ENCODE measurements at regions not wholly inside any gene's neighbourhood (a gene's known extent, or its start where the extent isn't known, plus 50 kb on each side); places are given as distances from the start of the nearest gene placed in this dataset.

DNA sequence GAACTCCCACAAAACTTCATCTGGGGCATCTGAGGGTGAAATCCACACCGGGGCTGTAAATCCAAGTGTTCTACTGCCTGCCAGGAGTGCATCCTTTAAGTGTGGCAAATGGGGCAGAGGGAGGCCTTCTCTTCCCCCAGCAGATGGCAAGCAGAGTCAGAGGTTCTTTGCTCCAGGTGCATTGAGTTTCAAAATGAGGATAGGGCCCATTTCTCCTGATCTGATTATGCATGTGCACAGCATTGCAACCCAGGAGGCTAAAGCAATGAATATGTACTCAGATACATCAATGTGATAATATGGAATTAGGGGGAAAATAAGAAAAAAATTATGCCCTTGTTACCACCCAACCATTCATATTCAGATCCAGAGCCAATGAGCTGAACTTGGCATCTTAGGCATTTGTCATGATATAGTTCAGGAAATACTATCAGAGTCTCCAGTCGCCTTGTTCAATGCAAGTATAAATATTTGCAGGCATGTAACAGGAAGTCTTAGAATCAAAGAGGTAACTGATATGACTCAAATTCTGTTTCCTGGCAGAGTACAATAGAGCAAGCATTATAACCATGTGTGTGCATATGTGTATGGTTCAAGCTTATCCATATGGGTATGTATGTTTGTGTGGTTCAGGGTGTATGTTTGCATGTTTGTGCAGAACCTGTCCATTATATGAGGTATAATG, 473.8 kb upstream of the PKN2 start:
- TF ChIP-seq, protein P1, sequence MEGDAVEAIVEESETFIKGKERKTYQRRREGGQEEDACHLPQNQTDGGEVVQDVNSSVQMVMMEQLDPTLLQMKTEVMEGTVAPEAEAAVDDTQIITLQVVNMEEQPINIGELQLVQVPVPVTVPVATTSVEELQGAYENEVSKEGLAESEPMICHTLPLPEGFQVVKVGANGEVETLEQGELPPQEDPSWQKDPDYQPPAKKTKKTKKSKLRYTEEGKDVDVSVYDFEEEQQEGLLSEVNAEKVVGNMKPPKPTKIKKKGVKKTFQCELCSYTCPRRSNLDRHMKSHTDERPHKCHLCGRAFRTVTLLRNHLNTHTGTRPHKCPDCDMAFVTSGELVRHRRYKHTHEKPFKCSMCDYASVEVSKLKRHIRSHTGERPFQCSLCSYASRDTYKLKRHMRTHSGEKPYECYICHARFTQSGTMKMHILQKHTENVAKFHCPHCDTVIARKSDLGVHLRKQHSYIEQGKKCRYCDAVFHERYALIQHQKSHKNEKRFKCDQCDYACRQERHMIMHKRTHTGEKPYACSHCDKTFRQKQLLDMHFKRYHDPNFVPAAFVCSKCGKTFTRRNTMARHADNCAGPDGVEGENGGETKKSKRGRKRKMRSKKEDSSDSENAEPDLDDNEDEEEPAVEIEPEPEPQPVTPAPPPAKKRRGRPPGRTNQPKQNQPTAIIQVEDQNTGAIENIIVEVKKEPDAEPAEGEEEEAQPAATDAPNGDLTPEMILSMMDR (IDR thresholded peaks at IDR 0.05; ENCODE audit: insufficient read depth, low read depth, low read length) = no peak
- no peak for TF ChIP-seq EZH2 (IDR thresholded peaks at IDR 0.05; ENCODE audit: insufficient read depth, low read length)
